Left lung (tissue), 4 donors: ENCODE measurements at regions not wholly inside any gene's neighbourhood (a gene's known extent, or its start where the extent isn't known, plus 50 kb on each side); places are given as distances from the start of the nearest gene placed in this dataset.
"Not testable (repeated sequence)": the region's sequence is repeated elsewhere in the genome, so short reads cannot be mapped to it uniquely, and the experiment has no call there.

ENCODE experiments used
- ATAC-seq: fragments of 200-7000 bp; cut with Tn5 transposase; one replicate; pipeline ENCODE4 v1.9.1; 2020; ENCODE audit warnings: moderate library complexity
- DNase-seq, 4 donors: peaks; one replicate each; pipeline ENCODE4 v3.0.0-alpha.2; 2013 to 2020
- H3K27ac ChIP-seq, 2 donors: fragments of 200-600 bp; sonication (generic) in 1 of 2; one replicate each; pipeline versions ENCODE4 v1.5.0 to v1.8.0; 2020 to 2021
- H3K27me3 ChIP-seq, 2 donors: fragments of 200-600 bp; sonication (generic) in 1 of 2; one replicate each; pipeline versions ENCODE4 v1.5.0 to v1.8.0; 2020 to 2021
- H3K36me3 ChIP-seq, 2 donors: fragments of 200-600 bp; sonication (generic) in 1 of 2; one replicate each; pipeline versions ENCODE4 v1.5.0 to v1.8.0; 2020 to 2021
- H3K4me1 ChIP-seq, 2 donors: fragments of 200-600 bp; one replicate each; pipeline ENCODE4 v1.8.0; 2021
- H3K4me3 ChIP-seq, 2 donors: fragments of 200-600 bp; sonication (generic) in 1 of 2; one replicate each; pipeline versions ENCODE4 v1.5.0 to v1.8.0; 2020 to 2021; ENCODE audit warnings: mild to moderate bottlenecking in 1 of 2
- H3K9me3 ChIP-seq, 2 donors: fragments of 200-600 bp; sonication (generic) in 1 of 2; one replicate each; pipeline versions ENCODE4 v1.5.0 to v1.8.0; 2020 to 2021
- intact Hi-C, 2 donors: fragments of 100-400 bp; cut with DNase I; formaldehyde crosslinking; loops; one replicate each; pipeline versions ENCODE4 v1.11.2 to v1.14.2; 2022
- TF ChIP-seq, protein P1 (sequence below), 2 donors: fragments of 200-600 bp; sonication (generic) in 1 of 2; IDR thresholded peaks; one replicate each; pipeline versions ENCODE4 v1.5.0 to v1.8.0; 2021; ENCODE audit warnings: antibody characterized with exemption in 2 of 2
- donor health status: DM: no; HTN: yes; CAD: no.
- donor health status: DM: no; HTN: no; CAD: no.

DNA sequence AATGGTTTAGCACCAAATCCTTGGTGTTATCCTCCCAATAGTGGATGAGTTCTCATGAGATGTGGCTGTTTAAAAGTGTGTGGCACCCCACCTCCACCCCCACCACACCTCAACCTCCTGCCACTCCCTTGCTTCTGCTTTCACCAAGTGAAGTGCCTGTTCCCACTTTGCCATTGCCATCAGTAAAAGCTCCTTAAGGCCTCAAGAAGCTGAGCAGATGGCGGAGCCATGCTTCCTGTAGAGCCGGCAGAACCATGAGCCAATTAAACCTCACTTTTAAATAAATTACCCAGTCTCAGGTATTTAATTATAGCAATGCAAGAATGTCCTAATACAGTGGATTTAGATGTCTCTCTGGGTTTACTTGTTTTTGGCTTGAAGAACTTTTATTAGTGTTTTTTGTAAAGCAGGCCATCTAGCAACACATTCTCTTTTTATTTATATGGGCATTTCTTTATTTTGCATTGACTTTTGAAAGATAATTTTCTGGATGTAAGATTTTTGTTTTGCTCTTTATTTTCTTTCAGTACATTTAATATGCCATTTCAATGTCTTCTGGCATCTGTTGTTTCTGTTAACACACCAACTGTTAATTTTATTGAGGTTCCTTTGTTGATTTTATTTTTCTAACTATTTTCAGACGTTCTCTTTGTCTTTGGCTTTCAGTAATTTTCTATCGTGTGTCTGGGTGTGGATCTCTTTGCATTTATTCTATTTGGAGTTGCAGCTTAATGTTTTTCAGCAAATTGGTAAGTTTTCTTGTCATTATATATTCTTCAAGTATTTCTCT lies 724.5 kb upstream of the CNTN5 start:
- intact Hi-C loops: no loop called here
- Histone ChIP-seq H3K27me3 (no peaks in the 10 kb centered on the region), H3K27ac (no peak overlapping the region), H3K4me3 (no peak overlapping the region), H3K9me3 (no peaks in the 10 kb centered on the region), H3K36me3 (no peaks in the 10 kb centered on the region), H3K4me1 (no peaks in the 10 kb centered on the region)
- DNase-seq (no peak), ATAC-seq (no peak)
- TF ChIP-seq, protein P1, sequence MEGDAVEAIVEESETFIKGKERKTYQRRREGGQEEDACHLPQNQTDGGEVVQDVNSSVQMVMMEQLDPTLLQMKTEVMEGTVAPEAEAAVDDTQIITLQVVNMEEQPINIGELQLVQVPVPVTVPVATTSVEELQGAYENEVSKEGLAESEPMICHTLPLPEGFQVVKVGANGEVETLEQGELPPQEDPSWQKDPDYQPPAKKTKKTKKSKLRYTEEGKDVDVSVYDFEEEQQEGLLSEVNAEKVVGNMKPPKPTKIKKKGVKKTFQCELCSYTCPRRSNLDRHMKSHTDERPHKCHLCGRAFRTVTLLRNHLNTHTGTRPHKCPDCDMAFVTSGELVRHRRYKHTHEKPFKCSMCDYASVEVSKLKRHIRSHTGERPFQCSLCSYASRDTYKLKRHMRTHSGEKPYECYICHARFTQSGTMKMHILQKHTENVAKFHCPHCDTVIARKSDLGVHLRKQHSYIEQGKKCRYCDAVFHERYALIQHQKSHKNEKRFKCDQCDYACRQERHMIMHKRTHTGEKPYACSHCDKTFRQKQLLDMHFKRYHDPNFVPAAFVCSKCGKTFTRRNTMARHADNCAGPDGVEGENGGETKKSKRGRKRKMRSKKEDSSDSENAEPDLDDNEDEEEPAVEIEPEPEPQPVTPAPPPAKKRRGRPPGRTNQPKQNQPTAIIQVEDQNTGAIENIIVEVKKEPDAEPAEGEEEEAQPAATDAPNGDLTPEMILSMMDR (IDR thresholded peaks at IDR 0.05): no peak

DNA sequence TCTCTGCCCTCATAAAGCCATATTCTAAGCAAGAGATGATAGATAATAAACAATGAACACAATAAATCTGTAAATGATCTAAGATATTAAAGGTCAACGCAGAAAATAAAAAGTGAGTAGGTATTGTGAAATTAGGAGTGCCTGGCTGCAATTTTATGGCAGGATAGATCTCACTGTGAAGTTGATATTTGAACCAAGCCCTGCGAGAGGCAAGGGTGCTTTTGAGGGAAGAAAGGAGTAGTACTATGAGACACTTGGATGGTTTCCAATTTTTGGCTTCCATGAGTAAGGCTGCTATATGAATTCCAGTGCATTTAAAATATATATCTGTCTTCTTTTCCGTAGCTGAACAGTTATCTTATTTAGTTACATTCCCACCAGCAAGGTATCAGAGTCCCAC lies 720.0 kb upstream of the CNTN5 start:
- no peak for ATAC-seq
- H3K27me3 ChIP-seq: no peaks in the 10 kb centered on the region
- no peaks in the 10 kb centered on the region for H3K9me3 ChIP-seq
- H3K27ac ChIP-seq: no peak overlapping the region
- DNase-seq: no peak
- no peaks in the 10 kb centered on the region for H3K4me1 ChIP-seq
- no peaks in the 10 kb centered on the region for H3K36me3 ChIP-seq
- no peak overlapping the region for H3K4me3 ChIP-seq
- TF ChIP-seq, protein P1 (IDR thresholded peaks at IDR 0.05): no peak
- intact Hi-C loops: no loop called here

DNA sequence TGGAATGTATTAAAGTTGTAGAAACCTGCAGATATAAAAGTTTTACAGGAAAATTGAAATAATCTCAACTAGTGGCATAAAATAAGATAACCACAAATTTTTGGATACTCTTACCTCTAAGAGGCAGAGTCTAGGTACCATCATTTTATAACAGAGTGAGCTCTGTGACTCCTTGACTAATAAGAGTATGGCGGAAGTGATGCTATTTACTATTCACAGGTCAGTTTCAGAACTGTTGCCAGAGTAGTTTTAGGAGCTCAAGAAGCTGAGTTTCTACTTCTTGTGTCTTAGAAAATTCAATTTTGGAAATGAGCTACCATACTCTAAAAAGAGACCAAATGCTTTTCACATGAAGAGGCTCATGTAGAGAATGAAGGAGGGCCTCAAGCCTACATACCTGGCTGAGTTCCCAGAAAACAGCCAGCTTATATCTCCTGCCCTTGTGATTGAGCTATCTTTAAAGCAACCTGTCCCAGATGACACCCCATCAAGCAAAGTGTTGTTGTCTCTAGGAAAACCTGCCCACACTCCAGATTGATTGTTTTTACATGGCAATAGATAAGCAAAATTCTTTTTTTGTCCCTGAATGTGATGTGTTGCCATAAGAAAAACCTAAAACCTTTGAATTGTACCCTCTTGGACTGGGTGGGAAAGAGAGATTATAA lies 712.8 kb upstream of the CNTN5 start:
- DNase-seq (no peak), ATAC-seq (no peak)
- Histone ChIP-seq H3K4me3 (no peak overlapping the region), H3K27ac (no peak overlapping the region), H3K4me1 (no peaks in the 10 kb centered on the region), H3K9me3 (no peaks in the 10 kb centered on the region), H3K27me3 (no peaks in the 10 kb centered on the region), H3K36me3 (no peaks in the 10 kb centered on the region)
- TF ChIP-seq, protein P1 (IDR thresholded peaks at IDR 0.05): no peak
- intact Hi-C loops: no loop called here

DNA sequence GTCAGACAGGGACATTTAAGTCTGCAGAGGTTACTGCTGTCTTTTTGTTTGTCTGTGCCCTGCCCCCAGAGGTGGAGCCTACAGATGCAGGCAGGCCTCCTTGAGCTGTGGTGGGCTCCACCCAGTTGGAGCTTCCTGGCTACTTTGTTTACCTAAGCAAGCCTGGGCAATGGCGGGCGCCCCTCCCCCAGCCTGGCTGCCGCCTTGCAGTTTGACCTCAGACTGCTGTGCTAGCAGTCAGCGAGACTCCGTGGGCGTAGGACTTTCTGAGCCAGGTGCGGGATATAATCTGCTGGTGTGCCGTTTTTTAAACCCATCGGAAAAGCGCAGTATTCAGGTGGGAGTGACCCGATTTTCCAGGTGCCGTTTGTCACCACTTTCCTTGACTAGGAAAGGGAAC lies 690.4 kb upstream of the CNTN5 start:
- H3K27ac ChIP-seq, H3K9me3 ChIP-seq, H3K27me3 ChIP-seq, ATAC-seq, intact Hi-C loops, H3K4me1 ChIP-seq, DNase-seq, H3K4me3 ChIP-seq, H3K36me3 ChIP-seq: not testable (repeated sequence)

DNA sequence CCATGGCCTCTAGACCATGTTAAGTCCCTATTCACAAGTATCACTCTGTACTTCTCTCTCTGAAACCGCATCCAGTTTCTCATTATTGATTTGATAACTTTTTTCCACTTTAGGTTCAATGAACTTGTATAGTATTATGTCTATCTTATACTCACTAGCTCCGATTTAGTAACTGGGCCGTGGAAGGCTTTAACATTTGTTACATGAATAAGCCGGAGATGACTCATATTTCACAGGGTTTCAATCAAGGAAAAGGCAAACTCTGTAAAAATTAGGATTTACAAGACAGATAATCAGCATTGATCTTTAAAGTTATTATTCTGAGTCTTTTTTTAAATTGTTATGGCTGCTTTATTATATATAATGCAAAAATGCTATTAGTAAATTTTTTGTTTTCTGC lies 662.2 kb upstream of the CNTN5 start:
- H3K27ac ChIP-seq: no peak overlapping the region
- intact Hi-C loops: no loop called here
- no peaks in the 10 kb centered on the region for H3K9me3 ChIP-seq
- no peaks in the 10 kb centered on the region for H3K27me3 ChIP-seq
- no peak for ATAC-seq
- H3K36me3 ChIP-seq: no peaks in the 10 kb centered on the region
- H3K4me1 ChIP-seq: no peaks in the 10 kb centered on the region
- TF ChIP-seq, protein P1 (IDR thresholded peaks at IDR 0.05): no peak
- no peak overlapping the region for H3K4me3 ChIP-seq
- no peak for DNase-seq
